ENCODE measurements at regions not wholly inside any gene's neighbourhood (a gene's known extent, or its start where the extent isn't known, plus 50 kb on each side); places are given as distances from the start of the nearest gene placed in this dataset.
"Not testable (repeated sequence)": the region's sequence is repeated elsewhere in the genome, so short reads cannot be mapped to it uniquely, and the experiment has no call there.

- DNase-seq, result no peak
These were observed 142.1 kb downstream of the C6orf118 start for GRCh38 chr6:165167311-165167710.

- DNase-seq, result no peak
These were observed 145.9 kb downstream of the C6orf118 start for GRCh38 chr6:165163519-165163918.

DNA sequence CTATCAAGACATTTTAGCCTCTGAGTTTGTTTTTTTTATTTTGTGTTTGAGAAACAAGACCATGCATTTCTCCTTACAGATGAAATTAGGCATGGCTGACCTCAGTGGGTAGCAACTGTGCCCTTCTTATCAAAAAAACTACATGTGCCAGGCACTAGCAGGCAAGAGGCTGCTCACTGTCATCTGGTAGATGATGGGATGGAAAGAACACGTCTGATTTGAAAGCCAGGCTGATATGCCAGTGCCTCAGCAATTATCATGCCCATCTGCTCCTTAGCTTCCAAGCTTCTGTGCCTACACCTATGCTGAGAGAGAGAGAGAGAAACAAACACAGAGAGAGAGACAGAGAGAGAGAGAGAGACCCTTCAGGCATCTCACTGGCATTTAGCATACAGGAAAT lies 149.9 kb downstream of the C6orf118 start:
- no peak for DNase-seq

DNA sequence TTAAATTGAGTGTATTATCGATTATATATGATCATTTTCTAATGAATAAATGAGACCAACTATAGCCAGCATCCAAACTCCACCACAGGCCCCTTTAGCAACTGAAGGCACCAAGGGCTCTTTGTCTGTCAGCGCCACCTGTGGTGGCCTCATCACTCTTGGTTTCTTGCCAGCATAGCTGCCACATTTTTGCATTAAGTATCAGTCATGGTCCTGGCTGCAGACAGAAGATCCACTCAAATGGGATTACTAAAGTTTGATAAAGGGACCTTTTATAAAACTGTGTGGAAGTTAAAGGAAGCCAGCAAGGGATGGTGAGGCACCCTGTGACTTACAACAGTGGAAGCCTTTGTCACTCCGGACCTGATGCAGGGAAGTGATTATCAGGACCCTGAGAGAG lies 162.9 kb downstream of the C6orf118 start:
- no peak for DNase-seq

DNA sequence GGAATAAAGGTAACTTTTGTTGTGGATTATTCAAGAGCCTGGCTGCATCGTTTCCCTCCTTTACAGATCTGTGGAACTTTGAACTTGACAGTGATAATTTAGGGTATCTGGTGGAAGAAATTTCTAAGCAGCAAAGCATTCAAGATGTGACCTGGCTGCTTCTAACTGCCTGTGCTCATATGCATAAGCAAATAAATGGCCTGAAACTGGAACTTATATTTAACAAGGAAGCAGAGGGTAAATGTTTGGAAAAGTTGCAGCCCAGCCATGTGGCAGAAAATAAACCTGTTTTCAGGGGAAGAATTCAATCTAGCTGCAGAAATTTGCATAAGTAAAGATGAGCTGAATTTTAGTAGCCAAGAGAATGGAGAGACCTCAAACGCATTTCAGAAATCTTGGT lies 173.5 kb downstream of the C6orf118 start:
- DNase-seq, result no peak

DNA sequence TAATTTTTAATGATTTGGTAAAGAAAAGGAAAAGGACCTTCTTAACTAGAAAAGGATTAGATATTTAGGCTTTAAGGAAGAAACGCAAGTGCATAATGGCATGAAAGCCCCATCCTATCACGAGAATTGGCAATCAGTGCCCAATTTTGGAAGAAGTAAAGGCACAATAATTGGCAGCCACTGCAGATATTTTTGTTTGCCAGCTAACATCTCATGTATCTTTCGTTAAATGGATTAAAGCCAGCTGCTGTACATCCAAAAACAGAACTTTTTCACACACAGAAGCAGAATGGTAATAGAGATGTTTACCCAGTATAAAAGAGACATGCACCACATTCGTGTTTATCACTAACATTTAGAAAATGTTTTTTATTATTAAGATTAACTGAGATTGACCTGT lies 180.3 kb downstream of the C6orf118 start:
- no peak for DNase-seq

DNA sequence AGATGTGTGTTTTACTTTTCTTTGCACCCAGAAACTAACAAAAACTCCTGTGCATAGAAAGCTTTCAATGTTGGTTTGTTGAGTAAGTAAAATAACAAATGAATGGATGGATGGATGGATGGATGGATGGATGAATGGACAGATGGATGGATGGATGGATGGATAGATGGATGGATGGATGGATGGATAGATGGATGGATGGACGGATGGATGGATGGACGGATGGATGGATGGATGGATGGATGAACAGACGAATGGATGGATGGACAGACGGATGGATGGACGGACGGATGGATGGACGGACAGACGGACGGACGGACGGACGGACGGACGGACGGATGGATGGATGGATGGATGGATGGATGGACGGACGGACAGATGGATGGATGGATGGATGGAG lies 181.7 kb downstream of the C6orf118 start:
- DNase-seq, result not testable (repeated sequence)

DNA sequence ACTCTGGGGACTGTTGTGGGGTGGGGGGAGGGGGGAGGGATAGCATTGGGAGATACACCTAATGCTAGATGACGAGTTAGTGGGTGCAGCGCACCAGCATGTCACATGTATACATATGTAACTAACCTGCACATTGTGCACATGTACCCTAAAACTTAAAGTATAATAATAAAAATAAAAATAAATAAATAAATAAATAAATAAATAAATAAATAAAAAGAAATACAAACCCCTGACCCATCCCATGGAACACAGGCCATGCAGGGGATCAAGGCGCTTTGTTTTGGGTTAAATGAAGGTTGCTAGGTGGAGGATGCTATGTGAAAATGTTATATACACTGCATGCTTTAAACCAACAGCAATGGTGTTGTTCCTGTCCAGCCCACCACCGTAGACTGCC lies 184.7 kb downstream of the C6orf118 start:
- DNase-seq, result not testable (repeated sequence)

DNA sequence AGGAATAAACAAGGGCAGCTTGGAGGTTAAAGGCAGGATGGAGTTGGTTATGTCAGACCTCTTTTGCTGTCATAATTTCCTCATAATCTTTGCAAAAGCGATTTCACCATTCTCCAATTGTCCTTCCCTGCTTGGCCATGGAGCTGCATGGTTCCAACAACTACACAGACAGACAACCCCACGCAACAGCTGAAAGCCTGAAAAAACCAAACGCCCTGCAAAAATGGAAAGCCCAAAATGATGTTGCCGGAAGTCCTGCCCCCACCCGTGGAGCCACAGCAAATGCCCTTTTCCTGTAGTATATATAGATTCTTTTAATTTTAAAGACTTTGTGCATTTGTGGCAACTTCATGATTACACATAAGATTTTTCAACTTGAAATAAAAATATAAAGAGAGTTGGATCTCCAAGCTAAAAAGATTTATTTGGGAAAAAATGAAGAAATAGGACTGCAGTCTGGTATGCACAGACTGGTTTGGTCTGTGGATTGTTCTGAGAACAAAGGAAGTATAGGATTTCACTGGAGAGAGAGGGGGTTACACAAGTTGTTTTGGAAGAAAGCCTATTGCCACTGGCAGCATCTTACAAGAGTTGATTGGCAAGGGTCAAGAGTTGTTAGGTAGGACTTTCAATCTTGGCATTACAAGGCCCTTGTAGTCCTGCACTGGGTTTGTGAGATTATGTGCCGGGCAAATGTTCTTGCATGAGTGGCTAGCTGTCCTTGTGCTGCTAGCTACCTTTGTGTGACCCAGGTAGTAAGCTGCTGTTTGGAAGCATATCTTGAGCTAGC lies 190.0 kb downstream of the C6orf118 start:
- no peak for DNase-seq

GRCh38 chr6:165118736-165119135 lies 190.7 kb downstream of the C6orf118 start:
- no peak for DNase-seq

GRCh38 chr6:165117806-165118205 lies 191.6 kb downstream of the C6orf118 start:
- no peak for DNase-seq

GRCh38 chr6:165117121-165117520 lies 192.3 kb downstream of the C6orf118 start:
- no peak for DNase-seq

- DNase-seq, result no peak
These were observed 198.5 kb downstream of the C6orf118 start for GRCh38 chr6:165110860-165111259.

GRCh38 chr6:165109011-165109410 lies 200.4 kb downstream of the C6orf118 start:
- no peak for DNase-seq

DNA sequence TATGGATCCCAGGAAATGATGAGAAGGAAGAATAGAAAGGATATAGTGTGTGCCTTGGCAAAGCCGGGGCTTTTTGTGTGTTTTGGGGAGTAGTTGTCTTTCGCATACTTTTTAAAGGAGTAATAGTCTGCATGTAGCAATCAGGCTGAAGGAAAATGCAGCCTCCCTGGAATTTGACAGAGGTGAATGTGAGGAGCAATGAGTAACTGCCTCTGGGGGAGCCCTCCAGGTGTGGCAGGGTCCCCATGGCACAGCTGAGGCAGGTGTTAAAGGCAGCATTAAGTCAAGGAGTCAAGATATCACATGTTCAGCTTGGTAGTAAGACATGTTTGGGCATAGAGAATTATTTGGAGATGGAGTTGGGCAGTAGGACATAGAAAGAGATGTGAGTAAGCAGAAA lies 203.1 kb downstream of the C6orf118 start:
- no peak for DNase-seq

- DNase-seq, result no peak
These were observed 211.2 kb downstream of the C6orf118 start for GRCh38 chr6:165098165-165098564.

DNA sequence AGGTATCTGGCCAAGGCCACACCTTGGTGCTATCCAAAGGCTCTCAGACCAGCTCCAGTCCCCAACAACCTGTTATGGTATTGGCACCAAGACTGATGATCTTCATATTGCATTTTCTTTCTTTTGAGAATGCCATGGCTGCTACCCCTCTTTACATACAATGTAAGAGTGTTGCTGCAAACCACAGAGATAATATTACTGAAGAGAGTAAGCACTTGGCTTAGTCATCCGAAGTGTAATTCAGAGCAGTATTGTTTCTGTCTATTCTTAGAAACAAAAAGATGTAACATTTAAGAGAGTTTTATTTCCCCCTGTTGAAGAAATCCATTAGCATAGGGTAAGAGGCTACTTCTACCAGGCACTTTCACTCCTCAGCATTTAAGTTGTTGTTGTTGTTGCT lies 212.5 kb downstream of the C6orf118 start:
- DNase-seq, result no peak

- no peak for DNase-seq
These were observed 213.2 kb downstream of the C6orf118 start for GRCh38 chr6:165096209-165096608.

DNA sequence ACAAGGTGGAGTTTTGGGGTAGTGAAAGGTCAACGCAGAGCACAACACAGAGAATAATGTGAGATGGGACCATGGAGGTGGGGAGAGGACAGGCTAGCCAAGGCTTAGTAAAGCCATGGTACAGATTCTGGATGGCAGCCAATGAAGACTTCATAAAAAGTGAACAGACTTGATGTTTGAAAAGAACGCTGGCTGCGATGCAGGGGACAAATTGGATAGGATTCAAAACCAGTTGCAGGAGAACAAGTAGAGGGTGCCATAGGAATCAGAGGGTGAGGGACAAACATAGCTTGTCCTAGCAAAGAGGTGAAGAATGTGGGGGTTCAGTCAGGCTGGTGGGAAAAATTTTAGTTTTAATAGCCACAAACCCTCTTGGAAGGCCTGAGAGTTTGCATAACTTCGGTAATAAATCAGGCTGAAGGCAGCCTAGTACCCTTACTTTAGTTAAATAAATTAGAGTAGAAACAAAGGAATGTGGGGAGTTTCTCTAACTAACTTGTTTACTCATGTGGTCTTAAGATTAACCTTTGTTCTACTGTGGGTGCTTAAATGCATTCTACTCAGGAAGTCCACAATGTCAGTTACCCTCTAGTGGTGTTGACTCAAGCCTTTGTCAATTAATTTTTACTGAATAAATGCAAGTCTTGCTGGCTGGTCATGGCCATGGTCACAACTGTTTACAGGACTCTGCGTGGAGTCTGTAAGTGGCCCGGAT lies 216.4 kb downstream of the C6orf118 start:
- no peak for DNase-seq

GRCh38 chr6:165091121-165091785 lies 218.2 kb downstream of the C6orf118 start:
- DNase-seq, result no peak

GRCh38 chr6:165090242-165090641 lies 219.2 kb downstream of the C6orf118 start:
- DNase-seq, result no peak

DNA sequence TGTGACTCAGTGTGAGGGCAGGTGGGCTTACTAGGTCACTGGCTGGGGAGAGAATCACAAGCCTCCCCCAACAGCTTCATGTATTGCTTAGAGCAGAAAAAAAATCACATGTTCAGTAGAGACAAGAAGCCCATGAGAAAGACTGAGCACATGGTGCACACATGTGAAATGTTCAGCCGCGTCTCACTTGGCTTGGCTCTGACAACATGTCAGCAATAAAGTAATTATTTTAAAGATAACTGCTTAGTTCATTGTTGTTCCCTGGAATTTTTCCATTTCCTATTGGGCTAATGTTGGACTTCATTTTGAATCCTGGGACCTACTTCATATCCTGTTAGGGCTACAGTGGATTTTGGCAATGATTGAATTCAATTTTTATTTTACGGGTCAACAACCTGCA lies 222.6 kb downstream of the C6orf118 start:
- DNase-seq, result no peak

DNA sequence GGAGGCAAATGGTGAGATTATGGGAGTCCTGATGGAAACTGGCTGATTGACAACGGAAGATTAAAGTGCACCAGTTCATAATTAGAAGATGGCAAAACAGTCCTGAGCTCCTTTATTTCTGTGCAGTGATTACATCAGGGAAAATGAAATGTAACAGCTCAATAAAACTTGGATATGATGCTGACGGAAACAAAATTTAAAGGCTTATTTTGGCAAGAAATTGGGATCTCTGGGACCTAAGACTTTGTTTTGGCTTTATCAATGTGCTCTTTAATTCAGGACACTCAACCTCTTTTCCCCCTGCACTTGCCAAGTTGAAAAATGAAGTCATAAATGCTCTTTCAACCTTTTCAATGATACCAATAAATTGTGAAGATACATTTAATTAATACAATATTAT lies 226.8 kb downstream of the C6orf118 start:
- no peak for DNase-seq

DNA sequence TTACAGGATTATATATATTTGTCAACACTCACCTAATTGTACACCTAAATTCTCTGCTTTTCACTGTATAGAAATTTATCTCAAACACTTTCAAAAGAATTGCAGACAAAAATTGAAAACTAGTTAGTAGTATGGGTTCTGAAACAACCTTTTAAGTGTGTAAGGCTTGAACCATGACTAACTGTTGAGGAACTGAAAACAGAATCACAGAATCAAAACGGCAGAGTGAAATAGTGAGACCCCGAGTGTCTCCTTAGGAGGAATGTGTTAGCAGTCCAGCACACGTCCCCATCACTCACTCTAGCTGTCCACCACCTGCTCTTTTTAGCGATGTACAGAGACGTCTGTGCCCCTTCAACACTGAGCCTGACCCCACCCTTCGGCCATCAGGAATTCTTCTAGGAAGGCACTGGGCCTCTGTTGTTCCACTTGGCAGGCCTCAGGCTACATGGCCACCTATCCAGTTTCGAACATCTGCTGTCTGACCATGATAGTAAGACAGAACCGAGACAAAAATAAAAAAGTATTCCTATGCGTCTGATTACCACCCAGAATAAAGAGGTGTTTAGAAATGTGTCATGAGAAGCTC lies 227.4 kb downstream of the C6orf118 start:
- DNase-seq, result no peak

Measured in DMS 273 treated with DMSO at 0.1 percent for 48 hours (cell line).